ENCODE measurements at regions not wholly inside any gene's neighbourhood (a gene's known extent, or its start where the extent isn't known, plus 50 kb on each side); places are given as distances from the start of the nearest gene placed in this dataset.

DNA sequence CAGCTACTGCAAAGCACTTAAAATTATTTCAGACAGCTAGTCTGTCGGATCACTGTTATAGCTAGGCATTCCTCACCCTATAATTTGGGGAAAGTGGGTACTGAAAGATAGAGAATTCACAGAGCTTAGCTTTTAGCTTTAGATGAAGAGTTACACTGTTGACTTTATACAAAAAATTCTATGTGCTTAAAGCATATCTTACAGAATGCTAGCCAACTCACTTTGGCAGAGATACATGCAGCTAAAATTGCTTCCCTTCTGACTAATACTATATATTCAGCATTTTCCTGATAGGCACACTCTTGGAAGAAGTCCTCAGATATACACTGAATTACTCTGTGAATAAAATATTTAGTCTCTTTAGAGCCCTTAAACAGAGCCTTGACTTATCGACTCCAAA lies 353.5 kb upstream of the STEAP1 start:
- Histone ChIP-seq H3K36me3 (replicated peaks in 1 of 2) (no peaks in the 10 kb centered on the region), H3K9me3 (replicated peaks in 1 of 3) (no peaks in the 10 kb centered on the region), H3K4me1 (replicated peaks in 1 of 2) (no peaks in the 10 kb centered on the region), H3K27ac (no peak overlapping the region), H3K4me3 (no peak overlapping the region), H3K27me3 (no peaks in the 10 kb centered on the region)
- intact Hi-C loops (cut with DNase I) = no loop called here
- no peak for DNase-seq
- no peak for TF ChIP-seq POLR2A (IDR thresholded peaks at IDR 0.05)
- TF ChIP-seq, protein P1, sequence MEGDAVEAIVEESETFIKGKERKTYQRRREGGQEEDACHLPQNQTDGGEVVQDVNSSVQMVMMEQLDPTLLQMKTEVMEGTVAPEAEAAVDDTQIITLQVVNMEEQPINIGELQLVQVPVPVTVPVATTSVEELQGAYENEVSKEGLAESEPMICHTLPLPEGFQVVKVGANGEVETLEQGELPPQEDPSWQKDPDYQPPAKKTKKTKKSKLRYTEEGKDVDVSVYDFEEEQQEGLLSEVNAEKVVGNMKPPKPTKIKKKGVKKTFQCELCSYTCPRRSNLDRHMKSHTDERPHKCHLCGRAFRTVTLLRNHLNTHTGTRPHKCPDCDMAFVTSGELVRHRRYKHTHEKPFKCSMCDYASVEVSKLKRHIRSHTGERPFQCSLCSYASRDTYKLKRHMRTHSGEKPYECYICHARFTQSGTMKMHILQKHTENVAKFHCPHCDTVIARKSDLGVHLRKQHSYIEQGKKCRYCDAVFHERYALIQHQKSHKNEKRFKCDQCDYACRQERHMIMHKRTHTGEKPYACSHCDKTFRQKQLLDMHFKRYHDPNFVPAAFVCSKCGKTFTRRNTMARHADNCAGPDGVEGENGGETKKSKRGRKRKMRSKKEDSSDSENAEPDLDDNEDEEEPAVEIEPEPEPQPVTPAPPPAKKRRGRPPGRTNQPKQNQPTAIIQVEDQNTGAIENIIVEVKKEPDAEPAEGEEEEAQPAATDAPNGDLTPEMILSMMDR (IDR thresholded peaks at IDR 0.05) = no peak
- WGBS, 4 donors = 71 to 77% (median 73%) methylated on average over 2 of the region's 2 CpGs

DNA sequence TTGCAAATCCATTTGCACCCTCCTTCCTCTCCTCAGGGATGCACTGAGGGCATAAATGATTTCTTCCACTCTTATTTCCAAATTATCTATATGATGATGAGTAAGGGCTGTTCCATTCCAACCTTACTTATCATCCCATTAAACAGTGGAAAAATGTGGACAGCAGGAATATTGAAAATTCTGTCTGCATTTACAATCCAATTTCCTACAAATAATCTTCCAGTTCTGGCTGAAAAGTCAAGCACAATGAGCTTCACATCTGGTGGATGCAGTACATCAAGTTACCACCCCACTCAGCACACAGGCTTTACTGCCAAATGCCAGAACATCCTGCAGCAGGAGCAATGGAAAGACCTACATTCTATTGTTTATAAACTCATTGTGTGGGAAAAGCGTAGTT lies 345.0 kb upstream of the STEAP1 start:
- no peaks in the 10 kb centered on the region for H3K4me1 ChIP-seq (replicated peaks in 1 of 2)
- no peak for DNase-seq
- no peaks in the 10 kb centered on the region for H3K27me3 ChIP-seq
- H3K4me3 ChIP-seq = no peak overlapping the region
- H3K9me3 ChIP-seq (replicated peaks in 1 of 3) = peaks cover 0 to 9% (median 0%) of the 10 kb centered on the region in 3 donors
- no peak overlapping the region for H3K27ac ChIP-seq
- intact Hi-C loops (cut with DNase I) = no loop called here
- H3K36me3 ChIP-seq (replicated peaks in 1 of 2) = no peaks in the 10 kb centered on the region
- 81 to 89% (median 87%) methylated on average over 1 of the region's 1 CpG for WGBS, 4 donors
- TF ChIP-seq, protein P1 (IDR thresholded peaks at IDR 0.05) = no peak
- no peak for TF ChIP-seq POLR2A (IDR thresholded peaks at IDR 0.05)

DNA sequence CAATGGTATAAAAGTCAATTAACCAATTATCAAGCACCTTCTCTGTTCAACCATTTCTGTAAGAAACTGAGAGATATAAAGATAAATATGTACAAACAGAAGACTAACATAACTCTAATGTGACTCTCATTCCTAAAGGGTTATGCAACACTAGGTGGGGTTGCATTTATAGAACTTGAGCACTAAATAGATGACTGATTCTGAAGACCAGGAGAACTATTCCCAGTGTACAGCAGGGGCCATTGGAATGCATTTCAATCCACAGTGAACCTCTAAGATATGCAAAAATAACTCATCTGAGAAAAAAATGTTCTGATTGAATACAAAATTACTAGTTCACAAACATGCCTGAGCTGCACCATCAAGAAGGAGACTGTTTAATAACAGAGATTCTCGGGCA lies 341.2 kb upstream of the STEAP1 start:
- no peak for TF ChIP-seq POLR2A (IDR thresholded peaks at IDR 0.05)
- Histone ChIP-seq H3K27me3 (no peaks in the 10 kb centered on the region), H3K4me1 (replicated peaks in 1 of 2) (no peaks in the 10 kb centered on the region), H3K27ac (no peak overlapping the region), H3K9me3 (replicated peaks in 1 of 3) (no peaks in the 10 kb centered on the region), H3K4me3 (no peak overlapping the region), H3K36me3 (replicated peaks in 1 of 2) (no peaks in the 10 kb centered on the region)
- DNase-seq = no peak
- WGBS, 4 donors = 66 to 94% (median 89%) methylated on average over 1 of the region's 1 CpG
- intact Hi-C loops (cut with DNase I) = no loop called here

DNA sequence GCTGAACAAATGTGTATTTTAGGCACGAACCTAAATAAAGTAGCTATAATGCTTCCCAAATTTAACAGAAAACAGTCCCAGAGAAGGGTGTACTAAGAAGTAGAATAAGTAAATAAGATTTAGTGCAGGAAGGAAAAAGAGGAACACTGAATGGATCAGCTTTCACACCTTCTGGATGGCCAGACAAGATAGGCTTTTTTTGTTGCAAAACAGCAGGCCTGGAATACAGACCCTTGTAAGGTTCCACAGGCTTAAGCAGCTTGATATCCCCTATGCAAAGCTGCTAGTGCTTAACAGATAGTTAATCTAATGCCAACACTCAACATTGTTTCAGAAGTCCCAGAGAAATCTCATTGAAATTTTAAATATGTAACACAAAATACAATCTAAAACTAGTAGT lies 328.1 kb upstream of the STEAP1 start:
- 77 to 88% (median 82%) methylated on average over 1 of the region's 1 CpG for WGBS, 4 donors
- intact Hi-C loops (cut with DNase I) = no loop called here
- no peak overlapping the region for H3K4me3 ChIP-seq

DNA sequence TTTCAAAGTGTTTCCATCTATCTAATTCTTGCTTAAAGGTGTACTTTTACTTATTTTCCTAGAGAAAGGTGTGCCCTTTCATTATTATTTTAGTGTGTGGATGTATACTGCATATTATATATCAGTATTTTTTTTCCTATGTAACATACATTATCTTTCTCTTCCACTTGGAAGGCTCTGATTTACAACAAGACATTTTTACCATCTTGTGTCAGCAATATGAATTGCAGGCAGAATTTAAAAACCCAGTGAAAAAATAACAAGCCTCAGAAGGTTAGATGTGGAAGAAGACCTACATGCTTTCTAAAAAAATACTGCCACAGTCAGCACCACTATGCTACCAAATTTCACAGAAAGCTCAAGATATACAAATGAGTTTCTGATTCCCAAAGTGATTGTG lies 327.7 kb upstream of the STEAP1 start:
- TF ChIP-seq, protein P1 (IDR thresholded peaks at IDR 0.05) = no peak
- no peak for TF ChIP-seq POLR2A (IDR thresholded peaks at IDR 0.05)
- no peaks in the 10 kb centered on the region for H3K4me1 ChIP-seq (replicated peaks in 1 of 2)
- H3K4me3 ChIP-seq = no peak overlapping the region
- H3K36me3 ChIP-seq (replicated peaks in 1 of 2) = no peaks in the 10 kb centered on the region
- H3K27me3 ChIP-seq = no peaks in the 10 kb centered on the region
- H3K27ac ChIP-seq = no peak overlapping the region
- intact Hi-C loops (cut with DNase I) = no loop called here
- H3K9me3 ChIP-seq (replicated peaks in 1 of 3) = no peaks in the 10 kb centered on the region
- DNase-seq = no peak

More for the DNA sequence above, 328.1 kb upstream of the STEAP1 start:
- no peaks in the 10 kb centered on the region for H3K9me3 ChIP-seq (replicated peaks in 1 of 3)
- H3K4me1 ChIP-seq (replicated peaks in 1 of 2) = no peaks in the 10 kb centered on the region
- no peak for DNase-seq
- H3K36me3 ChIP-seq (replicated peaks in 1 of 2) = no peaks in the 10 kb centered on the region
- no peak for TF ChIP-seq POLR2A (IDR thresholded peaks at IDR 0.05)
- TF ChIP-seq, protein P1 (IDR thresholded peaks at IDR 0.05) = no peak
- H3K27ac ChIP-seq = no peak overlapping the region
- no peaks in the 10 kb centered on the region for H3K27me3 ChIP-seq
